Activated CD4-positive, alpha-beta T cell treated with anti-CD3 and anti-CD28 coated beads for 48 hours (primary cell): ENCODE measurements at regions not wholly inside any gene's neighbourhood (a gene's known extent, or its start where the extent isn't known, plus 50 kb on each side); places are given as distances from the start of the nearest gene placed in this dataset.

Source experiments
- DNase-seq: peaks from one replicate; pipeline ENCODE4 v3.0.0-alpha.2; 2020

- no peak for DNase-seq
These were observed 398.6 kb upstream of the ADAMTSL1 start for GRCh38 chr9:18075253-18075952.

GRCh38 chr9:18077941-18078678, 395.8 kb upstream of the ADAMTSL1 start:
- DNase-seq: no peak

GRCh38 chr9:18092138-18092537, 381.8 kb upstream of the ADAMTSL1 start:
- no peak for DNase-seq

GRCh38 chr9:18106006-18106560, 367.9 kb upstream of the ADAMTSL1 start:
- DNase-seq: no peak

- no peak for DNase-seq
These were observed 364.3 kb upstream of the ADAMTSL1 start for GRCh38 chr9:18109675-18110074.

GRCh38 chr9:18111146-18111545, 362.8 kb upstream of the ADAMTSL1 start:
- DNase-seq: no peak

GRCh38 chr9:18114559-18115475, 359.1 kb upstream of the ADAMTSL1 start:
- no peak for DNase-seq

- no peak for DNase-seq
These were observed 355.7 kb upstream of the ADAMTSL1 start for GRCh38 chr9:18118268-18118667.

GRCh38 chr9:18122171-18122570, 351.8 kb upstream of the ADAMTSL1 start:
- no peak for DNase-seq

- no peak for DNase-seq
These were observed 349.2 kb upstream of the ADAMTSL1 start for GRCh38 chr9:18124760-18125159.

- no peak for DNase-seq
These were observed 347.0 kb upstream of the ADAMTSL1 start for GRCh38 chr9:18126831-18127498.

- DNase-seq: no peak
These were observed 346.5 kb upstream of the ADAMTSL1 start for GRCh38 chr9:18127499-18127875.

- DNase-seq: no peak
These were observed 344.1 kb upstream of the ADAMTSL1 start for GRCh38 chr9:18129809-18130334.

GRCh38 chr9:18136354-18136994, 337.5 kb upstream of the ADAMTSL1 start:
- no peak for DNase-seq

GRCh38 chr9:18137815-18138214, 336.1 kb upstream of the ADAMTSL1 start:
- no peak for DNase-seq

- no peak for DNase-seq
These were observed 335.3 kb upstream of the ADAMTSL1 start for GRCh38 chr9:18138656-18139055.

GRCh38 chr9:18141681-18142080, 332.3 kb upstream of the ADAMTSL1 start:
- no peak for DNase-seq

- DNase-seq: no peak
These were observed 330.7 kb upstream of the ADAMTSL1 start for GRCh38 chr9:18143073-18143745.

- no peak for DNase-seq
These were observed 327.6 kb upstream of the ADAMTSL1 start for GRCh38 chr9:18146329-18146728.

GRCh38 chr9:18149471-18150011, 324.4 kb upstream of the ADAMTSL1 start:
- no peak for DNase-seq

GRCh38 chr9:18154661-18155060, 319.3 kb upstream of the ADAMTSL1 start:
- DNase-seq: no peak
